HCT116 (cell line): ENCODE measurements at regions not wholly inside any gene's neighbourhood (a gene's known extent, or its start where the extent isn't known, plus 50 kb on each side); places are given as distances from the start of the nearest gene placed in this dataset.

ENCODE experiments used
- ATAC-seq: fragments of 200-7000 bp; cut with Tn5 transposase; 2 replicates; pipeline ENCODE4 v1.9.1; 2020; ENCODE audit warnings: mild to moderate bottlenecking, moderate library complexity
- BruUV-seq: library from RNA; stranded (reverse); fragments of 400-500 nt; replicated peaks from 2 replicates; lab custom pipeline; 2021; lab: Mats Ljungman, UMichigan
- CTCF ChIA-PET: fragments of 300-600 bp; sonication (Branson Sonifier 250); formaldehyde crosslinking; loops from one replicate; lab custom pipeline; 2021; ENCODE audit warnings: antibody characterized with exemption; lab: Charles Lee
- POLR2A ChIA-PET: fragments of 300-600, 350-600 bp; sonication (Branson Sonifier 250); formaldehyde crosslinking; loops from one replicate; lab custom pipeline; 2021; ENCODE audit warnings: antibody characterized with exemption; lab: Charles Lee
- RAD21 ChIA-PET, 2 experiments: fragments of 300-600 bp; sonication (Branson Sonifier 250); formaldehyde crosslinking; loops; one replicate each; lab custom pipeline; 2023; ENCODE audit warnings: low total read pairs in 2 of 2; ENCODE audit not compliant: uncharacterized antibody in 2 of 2, unreplicated experiment in 2 of 2, low non-redundant PET in 1 of 2; lab: Charles Lee
- DNase-seq: peaks from one replicate; pipeline ENCODE4 v3.0.0-alpha.2; 2010; ENCODE audit warnings: low read depth, low spot score
- H2AFZ ChIP-seq: fragments of 200-600 bp; shearing (Covaris generic), sonication (generic); 2 replicates; pipeline ENCODE4 v1.6.1; 2017; ENCODE audit warnings: low read depth, mixed run types, mixed read lengths, antibody characterized with exemption, low read length; ENCODE audit not compliant: poor library complexity, severe bottlenecking
- H3K27ac ChIP-seq: 2 replicates; pipeline ENCODE4 v1.5.1; 2012; ENCODE audit warnings: low read depth, low read length
- H3K27me3 ChIP-seq: fragments of 200-600 bp; sonication (generic); 2 replicates; pipeline ENCODE4 v1.6.1; 2016; ENCODE audit warnings: mixed run types, low read length, mixed read lengths; ENCODE audit not compliant: insufficient read depth
- H3K36me3 ChIP-seq, 2 experiments: fragments of 200-500 bp in 1 of 2; fragments of 200-600 bp in 1 of 2; sonication (Bioruptor generic) in 1 of 2; sonication (generic) in 1 of 2; 2 replicates each; pipeline versions ENCODE4 v1.5.1 to v1.6.1; 2014 to 2016; ENCODE audit warnings: low read length in 2 of 2, inconsistent platforms in 1 of 2, mixed read lengths in 1 of 2, mixed run types in 1 of 2; ENCODE audit not compliant: insufficient read depth in 2 of 2, control insufficient read depth in 1 of 2
- H3K4me1 ChIP-seq, 2 experiments: fragments of 200-600 bp in 1 of 2; sonication (generic) in 1 of 2; 2 replicates each; pipeline versions ENCODE4 v1.5.1 to v1.6.1; 2012 to 2017; ENCODE audit warnings: low read length in 2 of 2, inconsistent platforms in 1 of 2, mild to moderate bottlenecking in 1 of 2, mixed read lengths in 1 of 2, mixed run types in 1 of 2, moderate library complexity in 1 of 2; ENCODE audit not compliant: insufficient read depth in 2 of 2, control insufficient read depth in 1 of 2
- H3K4me2 ChIP-seq: fragments of 200-600 bp; sonication (generic); 2 replicates; pipeline ENCODE4 v1.6.1; 2017; ENCODE audit warnings: mixed run types, low read length, mixed read lengths
- H3K4me3 ChIP-seq, 2 experiments: fragments of 200-600 bp in 1 of 2; sonication (generic) in 1 of 2; replicated peaks in 1 of 2; 2 replicates each; pipeline ENCODE4 v1.5.1; 2011 to 2016; ENCODE audit warnings: low read length in 2 of 2, control low read depth in 1 of 2, low read depth in 1 of 2, mild to moderate bottlenecking in 1 of 2, mixed read lengths in 1 of 2, mixed run types in 1 of 2
- H3K79me2 ChIP-seq: fragments of 200-600 bp; sonication (generic); 2 replicates; pipeline ENCODE4 v1.6.1; 2017; ENCODE audit warnings: mild to moderate bottlenecking, mixed run types, low read length, moderate library complexity, mixed read lengths; ENCODE audit not compliant: insufficient read depth
- H3K9ac ChIP-seq: fragments of 200-600 bp; sonication (generic); 2 replicates; pipeline ENCODE4 v1.6.1; 2016; ENCODE audit warnings: low read length, mixed read lengths
- H3K9me2 ChIP-seq: fragments of 200-600 bp; sonication (generic), shearing (Covaris generic); 2 replicates; pipeline ENCODE4 v1.6.1; 2017; ENCODE audit warnings: mixed run types, mild to moderate bottlenecking, moderate library complexity; ENCODE audit not compliant: insufficient read depth
- H3K9me3 ChIP-seq, 2 experiments: fragments of 200-500 bp in 1 of 2; fragments of 200-600 bp in 1 of 2; sonication (Bioruptor generic) in 1 of 2; sonication (generic) in 1 of 2; 2 replicates each; pipeline ENCODE4 v1.6.1; 2014 to 2017; ENCODE audit warnings: low read length in 2 of 2, mixed read lengths in 2 of 2, inconsistent platforms in 1 of 2, low read depth in 1 of 2, mild to moderate bottlenecking in 1 of 2, mixed run types in 1 of 2, moderate library complexity in 1 of 2; ENCODE audit not compliant: control insufficient read depth in 1 of 2, insufficient read depth in 1 of 2
- H4K20me1 ChIP-seq: fragments of 200-600 bp; sonication (generic), shearing (Covaris generic); 2 replicates; pipeline ENCODE4 v1.6.1; 2017; ENCODE audit warnings: mixed run types, mild to moderate bottlenecking, moderate library complexity; ENCODE audit not compliant: insufficient read depth
- CBX3 ChIP-seq: IDR thresholded peaks from 2 replicates; pipeline ENCODE4 v1.6.1; 2012; ENCODE audit warnings: low read depth
- CEBPB ChIP-seq: IDR thresholded peaks from 2 replicates; pipeline ENCODE4 v1.6.1; 2012; ENCODE audit warnings: low read depth
- CTCF ChIP-seq, 3 experiments: fragments of 200-600 bp in 1 of 3; sonication (generic) in 1 of 3; IDR thresholded peaks in 2 of 3; conservative IDR thresholded peaks in 1 of 3; 2 replicates each; pipeline ENCODE4 v1.5.1; 2012 to 2017; ENCODE audit warnings: low read depth in 2 of 3, low read length in 2 of 3, antibody characterized with exemption in 1 of 3, borderline replicate concordance in 1 of 3, control low read depth in 1 of 3, mild to moderate bottlenecking in 1 of 3, mixed read lengths in 1 of 3, mixed run types in 1 of 3, moderate library complexity in 1 of 3; ENCODE audit not compliant: insufficient read depth in 1 of 3
- EGR1 ChIP-seq: IDR thresholded peaks from 2 replicates; pipeline ENCODE4 v1.6.1; 2012; ENCODE audit warnings: low read depth
- ELF1 ChIP-seq: IDR thresholded peaks from 2 replicates; pipeline ENCODE4 v1.6.1; 2012; ENCODE audit warnings: low read depth, borderline replicate concordance
- EZH2 ChIP-seq: fragments of 200-600 bp; sonication (generic); IDR thresholded peaks from 2 replicates; pipeline ENCODE4 v1.6.1; 2017; ENCODE audit warnings: antibody characterized with exemption, mixed run types
- EZH2phosphoT487 ChIP-seq: fragments of 200-600 bp; IDR thresholded peaks from 2 replicates; pipeline ENCODE4 v1.6.1; 2018; ENCODE audit warnings: antibody characterized with exemption, borderline replicate concordance
- FOSL1 ChIP-seq: IDR thresholded peaks from 2 replicates; pipeline ENCODE4 v1.6.1; 2012; ENCODE audit warnings: low read depth
- JUND ChIP-seq: IDR thresholded peaks from 2 replicates; pipeline ENCODE4 v1.6.1; 2012
- POLR2A ChIP-seq: IDR thresholded peaks from 2 replicates; pipeline ENCODE4 v1.7.0; 2011; ENCODE audit warnings: borderline replicate concordance; ENCODE audit not compliant: insufficient read depth, insufficient read length; ENCODE audit errors: extremely low read depth
- POLR2AphosphoS5 ChIP-seq: IDR thresholded peaks from 2 replicates; pipeline ENCODE4 v1.6.1; 2011; ENCODE audit warnings: mild to moderate bottlenecking, low read depth, low read length, moderate library complexity
- RAD21 ChIP-seq: IDR thresholded peaks from 2 replicates; pipeline ENCODE4 v1.6.1; 2012; ENCODE audit warnings: low read depth, mild to moderate bottlenecking
- SIN3A ChIP-seq: IDR thresholded peaks from 2 replicates; pipeline ENCODE4 v1.6.1; 2012; ENCODE audit warnings: low read depth
- SP1 ChIP-seq: IDR thresholded peaks from 2 replicates; pipeline ENCODE4 v1.6.1; 2012; ENCODE audit warnings: low read depth
- SRF ChIP-seq: IDR thresholded peaks from 2 replicates; pipeline ENCODE4 v1.6.1; 2012; ENCODE audit warnings: low read depth
- TCF7L2 ChIP-seq: IDR thresholded peaks from 2 replicates; pipeline ENCODE4 v1.7.0; 2011; ENCODE audit warnings: borderline replicate concordance, inconsistent platforms; ENCODE audit not compliant: insufficient read depth, insufficient read length; ENCODE audit errors: extremely low read depth
- YY1 ChIP-seq: IDR thresholded peaks from 2 replicates; pipeline ENCODE4 v1.6.1; 2011; ENCODE audit warnings: low read length, low read depth, moderate library complexity, mild to moderate bottlenecking; ENCODE audit not compliant: insufficient replicate concordance; ENCODE audit errors: extremely low read depth
- ZNF274 ChIP-seq: fragments of 200-500 bp; sonication (Bioruptor generic); IDR thresholded peaks from 2 replicates; pipeline ENCODE4 v1.6.1; 2014; ENCODE audit warnings: mild to moderate bottlenecking, low read depth, low read length, inconsistent platforms
- intact Hi-C: fragments of 100-400 bp; cut with micrococcal nuclease; formaldehyde crosslinking; loops from 2 replicates; pipeline ENCODE4 v1.10.0; 2022
- TF ChIP-seq, protein P1 (sequence below): IDR thresholded peaks from 2 replicates; pipeline ENCODE4 v1.6.1; 2012
- TF ChIP-seq, protein P2 (sequence below): IDR thresholded peaks from 2 replicates; pipeline ENCODE4 v1.6.1; 2012; ENCODE audit warnings: low read depth

GRCh38 chr2:125216321-125216720 is 1191.2 kb downstream of the CNTNAP5 start (continued):
- no peak for TF ChIP-seq TCF7L2
- no peak for TF ChIP-seq CTCF (IDR thresholded peaks at IDR 0.05 in 2 of 3, conservative IDR thresholded peaks at IDR 0.05 in 1 of 3; ENCODE audit: borderline replicate concordance in 1 of 3, insufficient read depth in 1 of 3, low read depth in 2 of 3, low read length in 2 of 3)
- TF ChIP-seq POLR2A, result no peak
- TF ChIP-seq, protein P1, sequence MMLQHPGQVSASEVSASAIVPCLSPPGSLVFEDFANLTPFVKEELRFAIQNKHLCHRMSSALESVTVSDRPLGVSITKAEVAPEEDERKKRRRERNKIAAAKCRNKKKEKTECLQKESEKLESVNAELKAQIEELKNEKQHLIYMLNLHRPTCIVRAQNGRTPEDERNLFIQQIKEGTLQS, result no peak
- no peak for TF ChIP-seq EZH2
- no peak for TF ChIP-seq CEBPB
- no peak for TF ChIP-seq CBX3
- TF ChIP-seq, all 23 proteins: peak for 0

DNA sequence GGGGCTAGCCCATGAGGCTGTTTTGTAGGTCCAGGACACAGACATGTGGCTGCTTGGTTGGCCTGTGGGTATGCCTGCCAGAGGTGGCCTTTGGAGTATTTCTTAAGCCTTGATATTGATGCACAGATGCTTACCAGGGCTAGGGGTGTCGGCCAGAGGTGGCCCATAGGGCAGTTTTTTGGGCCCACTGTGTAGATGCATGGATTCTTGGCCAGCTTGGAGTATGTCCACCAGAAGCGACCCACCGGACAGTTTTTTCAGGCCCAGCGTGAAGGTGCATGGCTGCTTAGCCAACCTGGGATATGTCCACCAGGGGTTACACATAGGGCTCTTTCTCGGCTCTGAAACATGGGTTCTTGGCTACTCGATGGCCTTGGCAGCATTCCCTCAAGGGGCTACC is 1199.1 kb downstream of the CNTNAP5 start:
- intact Hi-C loops, result no loop called here
- no peak for ATAC-seq
- CTCF ChIA-PET, result no interaction called here
- no peak for TF ChIP-seq POLR2A
- TF ChIP-seq CEBPB, result no peak
- TF ChIP-seq, protein P2, sequence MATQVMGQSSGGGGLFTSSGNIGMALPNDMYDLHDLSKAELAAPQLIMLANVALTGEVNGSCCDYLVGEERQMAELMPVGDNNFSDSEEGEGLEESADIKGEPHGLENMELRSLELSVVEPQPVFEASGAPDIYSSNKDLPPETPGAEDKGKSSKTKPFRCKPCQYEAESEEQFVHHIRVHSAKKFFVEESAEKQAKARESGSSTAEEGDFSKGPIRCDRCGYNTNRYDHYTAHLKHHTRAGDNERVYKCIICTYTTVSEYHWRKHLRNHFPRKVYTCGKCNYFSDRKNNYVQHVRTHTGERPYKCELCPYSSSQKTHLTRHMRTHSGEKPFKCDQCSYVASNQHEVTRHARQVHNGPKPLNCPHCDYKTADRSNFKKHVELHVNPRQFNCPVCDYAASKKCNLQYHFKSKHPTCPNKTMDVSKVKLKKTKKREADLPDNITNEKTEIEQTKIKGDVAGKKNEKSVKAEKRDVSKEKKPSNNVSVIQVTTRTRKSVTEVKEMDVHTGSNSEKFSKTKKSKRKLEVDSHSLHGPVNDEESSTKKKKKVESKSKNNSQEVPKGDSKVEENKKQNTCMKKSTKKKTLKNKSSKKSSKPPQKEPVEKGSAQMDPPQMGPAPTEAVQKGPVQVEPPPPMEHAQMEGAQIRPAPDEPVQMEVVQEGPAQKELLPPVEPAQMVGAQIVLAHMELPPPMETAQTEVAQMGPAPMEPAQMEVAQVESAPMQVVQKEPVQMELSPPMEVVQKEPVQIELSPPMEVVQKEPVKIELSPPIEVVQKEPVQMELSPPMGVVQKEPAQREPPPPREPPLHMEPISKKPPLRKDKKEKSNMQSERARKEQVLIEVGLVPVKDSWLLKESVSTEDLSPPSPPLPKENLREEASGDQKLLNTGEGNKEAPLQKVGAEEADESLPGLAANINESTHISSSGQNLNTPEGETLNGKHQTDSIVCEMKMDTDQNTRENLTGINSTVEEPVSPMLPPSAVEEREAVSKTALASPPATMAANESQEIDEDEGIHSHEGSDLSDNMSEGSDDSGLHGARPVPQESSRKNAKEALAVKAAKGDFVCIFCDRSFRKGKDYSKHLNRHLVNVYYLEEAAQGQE, result no peak
- TF ChIP-seq EZH2phosphoT487, result no peak
- TF ChIP-seq ZNF274, result no peak
- no peak for TF ChIP-seq ELF1
- no peak for TF ChIP-seq EZH2
- no peak for TF ChIP-seq RAD21
- TF ChIP-seq, protein P1, result no peak
- TF ChIP-seq TCF7L2, result no peak
- no peak for TF ChIP-seq YY1
- TF ChIP-seq EGR1, result no peak
- TF ChIP-seq SIN3A, result no peak
- TF ChIP-seq SRF, result no peak
- TF ChIP-seq JUND, result no peak
- TF ChIP-seq POLR2AphosphoS5, result no peak
- TF ChIP-seq SP1, result no peak
- no peak for TF ChIP-seq FOSL1

More for the DNA sequence above, 1199.1 kb downstream of the CNTNAP5 start:
- RAD21 ChIA-PET, result no interaction called here
- POLR2A ChIA-PET, result no interaction called here
- no peaks in the 10 kb centered on the region for H3K79me2 ChIP-seq
- BruUV-seq, result no TSS peak
- H3K27me3 ChIP-seq, result no peaks in the 10 kb centered on the region
- H4K20me1 ChIP-seq, result no peaks in the 10 kb centered on the region
- no peaks in the 10 kb centered on the region for H3K4me1 ChIP-seq
- H3K9me3 ChIP-seq, result peaks cover 13 to 19% of the 10 kb centered on the region in 2 experiments; a peak in 2 of 4 replicates
- H3K4me3 ChIP-seq, result no peak overlapping the region
- no peaks in the 10 kb centered on the region for H3K36me3 ChIP-seq
- no peak for DNase-seq
- no peak overlapping the region for H3K27ac ChIP-seq
- H3K9me2 ChIP-seq, result no peaks in the 10 kb centered on the region
- no peak overlapping the region for H2AFZ ChIP-seq
- no peak overlapping the region for H3K9ac ChIP-seq
- no peak overlapping the region for H3K4me2 ChIP-seq
